ENCODE measurements at regions not wholly inside any gene's neighbourhood (a gene's known extent, or its start where the extent isn't known, plus 50 kb on each side); places are given as distances from the start of the nearest gene placed in this dataset.

DNA sequence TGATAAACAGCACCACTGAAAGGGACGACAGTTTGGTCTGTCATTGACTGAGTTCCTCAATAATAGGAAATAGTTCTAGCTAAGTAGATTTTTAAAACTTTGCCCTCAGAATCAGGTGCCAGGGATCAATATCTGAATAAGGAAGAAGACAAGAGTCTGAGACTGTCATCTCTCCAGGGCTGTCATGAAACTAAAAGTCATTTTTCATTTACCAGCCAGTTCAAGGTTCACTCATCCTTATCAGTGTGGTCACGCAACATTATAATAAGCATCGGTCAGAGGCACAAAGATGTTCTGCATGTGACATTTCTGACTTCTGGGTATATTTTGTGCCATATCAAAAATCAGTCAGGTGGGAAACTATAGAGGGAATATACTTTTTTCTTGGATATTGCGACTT, 52.5 kb upstream of the E2F3 start:
- no peak for DNase-seq (ENCODE audit: low read depth)
- TF ChIP-seq, protein P1, sequence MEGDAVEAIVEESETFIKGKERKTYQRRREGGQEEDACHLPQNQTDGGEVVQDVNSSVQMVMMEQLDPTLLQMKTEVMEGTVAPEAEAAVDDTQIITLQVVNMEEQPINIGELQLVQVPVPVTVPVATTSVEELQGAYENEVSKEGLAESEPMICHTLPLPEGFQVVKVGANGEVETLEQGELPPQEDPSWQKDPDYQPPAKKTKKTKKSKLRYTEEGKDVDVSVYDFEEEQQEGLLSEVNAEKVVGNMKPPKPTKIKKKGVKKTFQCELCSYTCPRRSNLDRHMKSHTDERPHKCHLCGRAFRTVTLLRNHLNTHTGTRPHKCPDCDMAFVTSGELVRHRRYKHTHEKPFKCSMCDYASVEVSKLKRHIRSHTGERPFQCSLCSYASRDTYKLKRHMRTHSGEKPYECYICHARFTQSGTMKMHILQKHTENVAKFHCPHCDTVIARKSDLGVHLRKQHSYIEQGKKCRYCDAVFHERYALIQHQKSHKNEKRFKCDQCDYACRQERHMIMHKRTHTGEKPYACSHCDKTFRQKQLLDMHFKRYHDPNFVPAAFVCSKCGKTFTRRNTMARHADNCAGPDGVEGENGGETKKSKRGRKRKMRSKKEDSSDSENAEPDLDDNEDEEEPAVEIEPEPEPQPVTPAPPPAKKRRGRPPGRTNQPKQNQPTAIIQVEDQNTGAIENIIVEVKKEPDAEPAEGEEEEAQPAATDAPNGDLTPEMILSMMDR (conservative IDR thresholded peaks at IDR 0.05; ENCODE audit: control insufficient read depth, insufficient read depth, low read depth, low read length), result no peak
- no peak overlapping the region for H3K4me3 ChIP-seq (ENCODE audit: control insufficient read depth, low read depth, low read length)

DNA sequence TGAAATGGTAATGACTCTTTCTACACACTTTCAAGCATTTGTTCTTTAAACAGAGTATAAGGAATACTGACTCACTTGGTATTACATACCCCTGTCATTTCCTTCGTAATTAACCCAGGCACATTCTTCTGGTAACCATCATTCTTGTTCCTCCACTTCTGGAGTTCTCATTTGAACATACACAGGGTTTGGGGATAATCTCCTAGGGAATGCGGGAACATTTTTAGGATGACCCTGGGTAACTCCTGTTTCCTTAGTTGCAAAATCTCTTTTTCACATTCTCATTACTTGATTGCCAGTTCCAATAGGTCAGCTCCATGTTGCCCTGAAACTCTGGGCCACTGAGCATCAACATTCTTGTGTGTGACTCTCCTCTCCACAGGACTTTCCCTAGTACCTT, 51.5 kb upstream of the E2F3 start:
- H3K4me3 ChIP-seq (ENCODE audit: control insufficient read depth, low read depth, low read length), result no peak overlapping the region
- TF ChIP-seq, protein P1 (conservative IDR thresholded peaks at IDR 0.05; ENCODE audit: control insufficient read depth, insufficient read depth, low read depth, low read length), result no peak
- DNase-seq (ENCODE audit: low read depth), result no peak

DNA sequence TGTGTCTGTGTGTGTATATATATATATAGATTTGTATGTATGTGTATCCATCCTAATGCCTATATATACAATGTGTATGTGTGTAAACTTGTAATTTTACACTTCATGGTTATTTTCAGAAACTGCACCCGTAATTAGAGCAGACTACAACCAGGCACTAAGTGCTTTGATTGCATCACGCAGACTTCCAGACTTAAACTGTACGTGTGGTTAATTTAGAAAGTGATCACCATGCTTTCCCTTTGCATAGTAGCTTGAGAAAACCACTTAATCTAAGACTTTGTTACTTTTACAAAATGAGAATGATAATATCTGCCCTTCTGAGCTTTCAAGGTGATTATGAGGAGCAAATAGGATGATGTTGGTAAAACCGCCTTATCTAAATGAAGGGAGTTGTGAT, 50.1 kb upstream of the E2F3 start:
- TF ChIP-seq, protein P1 (conservative IDR thresholded peaks at IDR 0.05; ENCODE audit: control insufficient read depth, insufficient read depth, low read depth, low read length), result no peak
- no peak overlapping the region for H3K4me3 ChIP-seq (ENCODE audit: control insufficient read depth, low read depth, low read length)
- no peak for DNase-seq (ENCODE audit: low read depth)
